NK-92 treated with Interleukin-12 subunit alpha and Interleukin-12 subunit beta, amount 100 ng/mL, for 24 hours (cell line): ENCODE measurements at regions not wholly inside any gene's neighbourhood (a gene's known extent, or its start where the extent isn't known, plus 50 kb on each side); places are given as distances from the start of the nearest gene placed in this dataset.

Experiments
- DNase-seq: peaks from one replicate; lab custom pipeline; 2025; lab: John Stamatoyannopoulos, UW

GRCh38 chr7:36096460-36097095 lies 56.5 kb upstream of the EEPD1 start:
- DNase-seq: no peak

DNA sequence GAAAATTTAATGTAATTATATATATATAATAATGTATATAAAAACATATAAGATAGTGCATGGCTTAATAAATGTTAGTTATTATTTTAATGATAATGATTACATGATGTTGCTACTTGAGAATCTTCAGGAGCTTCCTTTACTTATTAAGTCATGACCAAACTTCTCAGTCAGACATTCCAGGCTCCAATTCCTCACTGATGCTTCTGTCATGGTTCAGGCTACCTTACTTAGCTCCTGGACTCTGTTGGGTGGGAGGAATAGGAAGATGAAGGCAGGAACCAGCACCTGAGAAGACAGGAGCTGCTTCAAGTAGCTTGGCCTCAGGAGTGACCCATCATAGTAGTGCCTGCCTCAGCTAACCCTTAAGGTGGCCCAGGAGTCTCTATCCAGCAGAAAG lies 55.0 kb upstream of the EEPD1 start:
- DNase-seq: no peak

- DNase-seq: no peak
Measured at GRCh38 chr7:36100226-36100625, 52.8 kb upstream of the EEPD1 start.

GRCh38 chr7:36100634-36101033 lies 52.4 kb upstream of the EEPD1 start:
- DNase-seq: no peak
